Neuronal stem cell (in vitro differentiated cells): ENCODE measurements at regions not wholly inside any gene's neighbourhood (a gene's known extent, or its start where the extent isn't known, plus 50 kb on each side); places are given as distances from the start of the nearest gene placed in this dataset. TPM values are rescaled to one million over a fixed set of nuclear protein-coding genes. Genes with fewer than 3 reads are reported as not detected.

Experiments used
- DNase-seq: peaks from one replicate; pipeline ENCODE4 v3.0.0-alpha.2; 2013; ENCODE audit warnings: low spot score
- H2AFZ ChIP-seq: one replicate; pipeline ENCODE4 v1.6.1; 2013; ENCODE audit warnings: mild to moderate bottlenecking, low read length, inconsistent platforms
- H2AK5ac ChIP-seq: 2 replicates; pipeline ENCODE4 v1.6.1; 2013; ENCODE audit warnings: low read depth, mild to moderate bottlenecking, inconsistent platforms, low read length, moderate library complexity, mixed read lengths
- H2BK120ac ChIP-seq: 2 replicates; pipeline ENCODE4 v1.6.1; 2013; ENCODE audit warnings: low read depth, mild to moderate bottlenecking, inconsistent platforms, low read length, moderate library complexity, mixed read lengths
- H2BK12ac ChIP-seq: one replicate; pipeline ENCODE4 v1.6.1; 2013; ENCODE audit warnings: low read length, inconsistent platforms
- H2BK15ac ChIP-seq: 2 replicates; pipeline ENCODE4 v1.6.1; 2013; ENCODE audit warnings: mild to moderate bottlenecking, low read length, inconsistent platforms, mixed read lengths
- H2BK5ac ChIP-seq: one replicate; pipeline ENCODE4 v1.6.1; 2013; ENCODE audit warnings: inconsistent platforms, mild to moderate bottlenecking, low read length, moderate library complexity
- H3K14ac ChIP-seq: one replicate; pipeline ENCODE4 v1.6.1; 2013; ENCODE audit warnings: low read length, inconsistent platforms
- H3K18ac ChIP-seq: 2 replicates; pipeline ENCODE4 v1.6.1; 2013; ENCODE audit warnings: low read length, inconsistent platforms
- H3K23ac ChIP-seq: 2 replicates; pipeline ENCODE4 v1.6.1; 2013; ENCODE audit warnings: low read depth, mild to moderate bottlenecking, mixed read lengths, low read length, inconsistent platforms; ENCODE audit not compliant: poor library complexity
- H3K27ac ChIP-seq: replicated peaks from 3 replicates; pipeline ENCODE4 v1.5.1; 2013; ENCODE audit warnings: low read length, inconsistent platforms
- H3K27me3 ChIP-seq, 3 experiments: 2 replicates each; pipeline ENCODE4 v1.6.1; 2013; ENCODE audit warnings: low read length in 3 of 3, mild to moderate bottlenecking in 2 of 3, inconsistent platforms in 1 of 3, low read depth in 1 of 3, mixed read lengths in 1 of 3, moderate library complexity in 1 of 3; ENCODE audit not compliant: control insufficient read depth in 3 of 3, insufficient read depth in 3 of 3
- H3K36me3 ChIP-seq, 2 donors: replicated peaks in 1 of 2; 2 replicates each; pipeline ENCODE4 v1.6.1; 2013; ENCODE audit warnings: low read length in 2 of 2; ENCODE audit not compliant: control insufficient read depth in 2 of 2, insufficient read depth in 2 of 2
- H3K4ac ChIP-seq: 2 replicates; pipeline ENCODE4 v1.6.1; 2013; ENCODE audit warnings: inconsistent platforms, mild to moderate bottlenecking, low read length, moderate library complexity
- H3K4me1 ChIP-seq, 2 donors: 1 replicate in 1 of 2; 2 replicates in 1 of 2; pipeline ENCODE4 v1.6.1; 2013; ENCODE audit warnings: low read length in 2 of 2, low read depth in 1 of 2; ENCODE audit not compliant: control insufficient read depth in 2 of 2, insufficient read depth in 1 of 2
- H3K4me2 ChIP-seq: one replicate; pipeline ENCODE4 v1.6.1; 2013; ENCODE audit warnings: mild to moderate bottlenecking, low read length, inconsistent platforms; ENCODE audit not compliant: insufficient read depth, poor library complexity, severe bottlenecking
- H3K4me3 ChIP-seq, 2 donors: 2 replicates each; pipeline ENCODE4 v1.5.1; 2013; ENCODE audit warnings: low read length in 2 of 2, mild to moderate bottlenecking in 2 of 2, inconsistent platforms in 1 of 2, moderate library complexity in 1 of 2
- H3K79me1 ChIP-seq: one replicate; pipeline ENCODE4 v1.6.1; 2013; ENCODE audit warnings: low read depth, mild to moderate bottlenecking, inconsistent platforms, low read length, moderate library complexity
- H3K9ac ChIP-seq: one replicate; pipeline ENCODE4 v1.6.1; 2013; ENCODE audit warnings: mild to moderate bottlenecking, low read depth, low read length, inconsistent platforms; ENCODE audit not compliant: poor library complexity
- H3K9me3 ChIP-seq, 2 donors: replicated peaks in 1 of 2; 2 replicates each; pipeline versions ENCODE3 to v1.6.1; 2013; ENCODE audit warnings: low read length in 2 of 2, mild to moderate bottlenecking in 2 of 2, inconsistent platforms in 1 of 2, low read depth in 1 of 2, mixed read lengths in 1 of 2, moderate library complexity in 1 of 2; ENCODE audit not compliant: control insufficient read depth in 2 of 2, insufficient read depth in 1 of 2
- H4K8ac ChIP-seq: one replicate; pipeline ENCODE4 v1.6.1; 2013; ENCODE audit warnings: low read depth, mild to moderate bottlenecking, inconsistent platforms, low read length, moderate library complexity
- H4K91ac ChIP-seq: one replicate; pipeline ENCODE4 v1.6.1; 2013; ENCODE audit warnings: low read length, low read depth, mild to moderate bottlenecking, inconsistent platforms; ENCODE audit not compliant: poor library complexity
- WGBS, 2 donors: extraction: QIAGEN DNeasy Blood & Tissue Kit; methylation state at CpG; one replicate each; pipeline ENCODE4 v1.1.7; 2013; ENCODE audit warnings: missing lambda C conversion rate in 2 of 2, mixed read lengths in 1 of 2; ENCODE audit not compliant: insufficient read length in 2 of 2, insufficient replicate concordance in 1 of 2; ENCODE audit errors: extremely low coverage in 2 of 2; 5-methylcytosine and 5-hydroxymethylcytosine counted together
- small RNA-seq: library from polyadenylated mRNA; stranded (forward); fragments of <200 nt; extraction: miRNeasy Mini kit (QIAGEN cat#:217004); gene quantifications from one replicate; pipeline ENCODE3, GENCODE V24; 2013; ENCODE audit not compliant: insufficient read depth

DNA sequence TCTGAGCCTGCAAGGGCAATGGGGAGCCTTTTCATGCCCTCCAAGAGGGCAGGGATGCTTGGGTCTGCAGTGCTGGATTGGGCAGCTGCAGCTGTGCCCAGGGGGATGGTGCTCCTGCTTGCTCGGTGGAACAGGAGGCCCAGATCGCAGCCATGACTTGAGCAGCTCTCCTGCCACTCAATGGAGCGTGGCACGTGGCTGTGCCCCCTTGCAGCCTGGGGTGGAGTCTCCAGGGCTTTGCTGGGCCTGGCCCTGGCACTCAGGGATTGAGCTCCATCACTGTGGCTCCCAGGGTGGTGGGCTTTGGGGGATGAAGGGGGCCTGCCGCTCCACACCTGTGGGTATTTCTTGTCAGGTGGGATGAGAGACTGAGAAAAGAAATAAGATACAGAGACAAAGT lies 53.4 kb upstream of the IBSP start:
- no peak overlapping the region for H2BK120ac ChIP-seq
- H2AFZ ChIP-seq: no peak overlapping the region
- H3K9me3 ChIP-seq: no peaks in the 10 kb centered on the region
- no peaks in the 10 kb centered on the region for H3K27me3 ChIP-seq
- no peak overlapping the region for H3K9ac ChIP-seq
- no peak overlapping the region for H2BK5ac ChIP-seq
- no peak overlapping the region for H3K4me3 ChIP-seq
- H3K4ac ChIP-seq: no peak overlapping the region
- H3K4me2 ChIP-seq: no peak overlapping the region
- H3K79me1 ChIP-seq: no peaks in the 10 kb centered on the region
- H2BK15ac ChIP-seq: no peak overlapping the region
- peak overlapping the region; percentile 94 for H3K14ac ChIP-seq
- H4K8ac ChIP-seq: no peak overlapping the region
- H2BK12ac ChIP-seq: no peak overlapping the region
- no peak for DNase-seq
- no peaks in the 10 kb centered on the region for H3K4me1 ChIP-seq
- no peak overlapping the region for H3K27ac ChIP-seq
- no peak overlapping the region for H3K18ac ChIP-seq
- WGBS, 2 donors: no CpG with 5 or more reads among the region's 5 CpGs
- H3K23ac ChIP-seq: no peak overlapping the region
- H3K36me3 ChIP-seq: no peaks in the 10 kb centered on the region
- no peak overlapping the region for H4K91ac ChIP-seq
- no peak overlapping the region for H2AK5ac ChIP-seq

Small RNA genes lying in the stretch of these regions (small RNA-seq; reads per million reads assigned to genes)
- not detected for gene RF00019
